Amniotic epithelial cell (primary cell): ENCODE measurements at regions not wholly inside any gene's neighbourhood (a gene's known extent, or its start where the extent isn't known, plus 50 kb on each side); places are given as distances from the start of the nearest gene placed in this dataset.
"Not testable (repeated sequence)": the region's sequence is repeated elsewhere in the genome, so short reads cannot be mapped to it uniquely, and the experiment has no call there.

Experiments
- DNase-seq: peaks from one replicate; pipeline ENCODE4 v3.0.0-alpha.2; 2010; ENCODE audit warnings: low read depth

DNA sequence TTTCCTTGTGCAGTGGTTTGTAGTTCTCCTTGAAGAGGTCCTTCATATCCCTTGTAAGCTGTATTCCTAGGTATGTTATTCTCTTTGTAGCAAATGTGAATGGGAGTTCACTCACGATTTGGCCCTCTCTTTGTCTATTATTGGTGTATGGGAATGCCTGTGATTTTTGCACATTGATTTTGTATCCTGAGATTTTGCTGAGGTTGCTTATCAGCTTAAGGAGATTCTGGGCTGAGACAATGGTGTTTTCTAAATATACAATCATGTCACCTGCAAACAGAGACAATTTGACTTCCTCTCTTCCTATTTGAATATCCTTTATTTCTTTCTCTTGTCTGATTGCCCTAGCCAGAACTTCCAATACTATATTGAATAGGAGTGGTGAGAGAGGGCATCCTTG is 90.1 kb upstream of the ZBED5 start:
- DNase-seq, result not testable (repeated sequence)

DNA sequence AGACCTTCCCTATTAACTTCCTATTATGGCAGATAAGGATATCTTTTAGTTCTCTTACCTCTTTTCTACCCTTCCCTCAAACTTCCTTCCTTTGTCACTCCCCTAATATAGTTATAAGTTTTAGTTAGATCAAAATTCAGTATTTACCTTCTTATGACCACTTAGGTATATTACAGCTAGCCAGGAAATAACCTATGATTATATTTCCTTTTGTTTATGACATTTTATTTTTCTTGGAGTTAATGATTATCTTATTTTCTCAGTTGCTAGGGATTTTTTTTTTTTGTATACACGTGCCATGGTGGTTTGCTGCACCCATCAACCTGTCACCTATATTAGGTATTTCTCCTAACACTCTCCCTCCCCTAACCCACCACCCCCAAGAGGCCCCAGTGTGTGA is 88.2 kb upstream of the ZBED5 start:
- DNase-seq, result no peak

DNA sequence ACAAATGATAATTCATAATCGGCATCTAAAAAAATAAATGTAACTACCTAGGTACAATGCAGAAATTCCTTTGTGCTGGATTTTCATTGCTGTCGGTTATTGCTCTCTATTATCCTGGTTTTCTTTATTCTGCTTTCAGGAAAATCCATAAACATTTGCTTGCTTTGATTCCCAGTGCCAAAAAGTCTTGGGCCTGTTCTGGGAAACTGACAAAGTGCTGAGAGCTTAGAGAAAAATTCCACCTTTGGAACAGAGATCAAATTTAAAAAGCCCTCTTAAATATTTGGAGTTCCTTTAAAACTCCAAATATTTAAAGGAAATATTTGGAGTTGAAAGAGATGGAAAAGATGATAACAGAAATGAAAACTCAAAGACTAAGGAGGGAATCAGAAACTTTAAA is 87.3 kb upstream of the ZBED5 start:
- DNase-seq, result no peak

DNA sequence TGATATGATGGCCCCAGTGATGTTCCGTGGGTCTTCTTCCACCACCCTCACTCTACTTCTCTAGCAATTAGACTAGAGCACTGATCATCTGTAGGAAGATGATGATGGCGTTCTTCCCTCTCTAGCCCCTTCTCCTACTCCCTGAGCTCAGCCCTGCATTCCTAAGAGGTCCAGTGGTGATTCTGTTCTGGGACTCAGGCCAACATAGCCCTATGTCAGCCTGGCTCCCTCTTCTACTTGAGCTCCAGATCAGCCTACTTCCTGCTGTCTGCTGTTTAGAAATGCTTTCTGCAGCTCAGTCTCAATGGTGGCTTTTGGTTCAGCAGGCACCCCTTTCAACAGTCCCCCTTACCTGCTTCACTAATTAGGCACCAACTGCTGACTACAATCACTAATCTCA is 86.1 kb upstream of the ZBED5 start:
- peak; percentile 64 for DNase-seq

DNA sequence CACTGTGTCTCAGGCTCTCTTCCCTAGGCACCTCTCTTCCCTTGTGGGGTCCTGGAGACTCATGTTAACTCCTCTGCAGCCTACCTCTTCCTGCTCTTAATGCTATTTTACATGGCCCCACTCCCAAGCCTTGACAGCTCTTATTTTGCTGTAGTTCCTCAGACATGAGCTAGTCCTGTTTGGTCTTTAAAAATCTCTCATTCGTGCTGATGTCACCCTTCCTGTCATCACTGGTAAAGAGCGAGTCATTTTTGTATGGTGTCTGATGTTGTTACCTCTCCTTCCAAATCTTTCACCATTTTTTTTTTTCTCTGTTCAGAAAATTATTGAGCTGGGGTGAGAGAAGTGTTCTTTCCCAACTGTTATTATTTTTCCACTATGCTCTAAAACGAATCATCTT is 84.8 kb upstream of the ZBED5 start:
- no peak for DNase-seq

DNA sequence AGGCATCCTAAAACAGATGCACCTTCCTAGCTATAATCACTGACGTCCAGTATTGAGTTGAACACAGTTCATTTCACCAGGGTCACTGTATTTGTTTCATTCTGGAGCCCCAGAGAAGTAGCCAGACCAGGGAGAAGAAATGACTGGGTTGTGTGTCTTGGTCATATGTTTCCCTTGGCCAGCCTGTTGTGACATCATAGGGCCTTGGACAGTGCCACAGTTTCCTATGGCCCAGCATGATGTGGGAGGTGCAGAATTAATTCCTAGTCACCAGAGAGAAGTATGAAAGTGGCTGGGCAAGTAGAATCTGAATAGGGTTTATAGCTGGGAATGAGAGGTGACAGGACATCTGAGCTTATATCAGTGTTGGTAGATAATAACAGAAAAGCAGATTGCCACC is 84.0 kb upstream of the ZBED5 start:
- no peak for DNase-seq

DNA sequence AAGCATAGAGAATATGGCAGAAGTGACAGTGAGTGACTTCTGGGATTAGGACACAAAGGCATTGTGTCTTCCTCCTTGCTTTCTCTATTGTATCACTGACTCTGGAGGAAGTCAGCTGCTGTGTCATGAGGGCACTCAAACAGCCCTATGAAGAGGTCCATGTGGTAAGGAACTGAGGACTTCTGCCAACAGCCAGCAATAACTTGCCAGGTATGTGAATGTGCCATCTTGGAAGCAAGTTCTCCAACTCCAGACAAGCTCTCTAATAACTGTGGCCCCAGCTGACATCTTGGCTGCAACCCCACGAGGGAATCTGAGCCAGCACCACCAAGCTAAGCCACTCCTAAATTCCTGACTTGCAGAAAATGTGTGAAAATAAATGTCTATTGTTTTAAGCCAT is 83.6 kb upstream of the ZBED5 start:
- DNase-seq, result no peak

DNA sequence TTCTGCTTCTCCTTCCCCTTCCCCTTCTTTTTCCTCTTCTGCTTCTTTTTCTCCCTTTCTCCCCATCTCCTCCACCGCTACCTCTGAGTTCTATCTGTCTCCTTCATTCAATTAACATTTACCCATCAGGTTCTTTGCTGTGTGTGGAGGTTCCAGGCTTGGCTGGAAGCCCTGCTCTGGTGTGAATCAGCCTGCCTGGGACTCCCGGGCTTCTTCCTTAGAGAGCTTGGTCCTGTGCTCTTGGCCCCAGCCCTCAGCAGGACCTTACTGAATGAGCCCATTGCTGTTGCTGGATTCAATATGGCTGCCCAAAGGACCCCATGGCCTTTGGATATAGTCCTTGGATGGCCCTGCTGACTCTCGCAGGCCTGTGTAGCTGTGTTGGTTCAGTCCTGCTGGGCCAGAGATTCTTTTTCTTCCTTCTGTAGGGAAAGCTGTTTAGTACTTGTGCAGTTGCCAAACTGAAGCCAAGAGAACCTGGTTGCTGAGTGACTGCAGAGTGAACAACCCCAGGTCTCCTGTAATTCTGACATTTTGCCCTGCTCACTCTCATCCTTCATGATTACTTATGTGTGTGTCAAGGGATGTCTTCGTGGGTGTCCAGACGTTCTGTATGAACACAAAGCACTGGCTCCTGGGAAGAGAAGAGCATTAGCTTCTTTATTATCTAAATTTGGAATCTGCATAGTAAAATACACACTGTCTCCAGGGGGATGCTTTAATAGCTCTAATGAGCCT is 81.0 kb upstream of the ZBED5 start:
- no peak for DNase-seq

DNA sequence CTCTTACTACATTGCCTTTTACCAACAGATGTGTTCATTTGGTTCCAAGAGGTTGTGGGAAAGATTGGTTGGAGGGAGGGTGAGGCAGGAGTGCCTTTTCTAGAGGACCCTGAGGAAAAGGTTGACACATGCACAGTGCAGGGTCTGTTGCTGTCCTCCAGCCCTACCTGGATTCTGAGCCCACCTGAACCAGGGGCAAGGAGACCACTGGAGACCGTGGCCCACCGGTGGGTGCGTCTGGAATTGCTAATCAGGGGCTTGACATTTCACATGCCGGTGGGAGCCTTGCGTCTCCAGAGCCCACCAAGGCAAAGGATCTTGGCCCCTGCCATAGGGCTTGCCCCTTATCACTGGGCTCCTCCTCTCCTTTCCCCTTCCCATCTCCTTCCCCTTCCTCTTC is 80.4 kb upstream of the ZBED5 start:
- no peak for DNase-seq

DNA sequence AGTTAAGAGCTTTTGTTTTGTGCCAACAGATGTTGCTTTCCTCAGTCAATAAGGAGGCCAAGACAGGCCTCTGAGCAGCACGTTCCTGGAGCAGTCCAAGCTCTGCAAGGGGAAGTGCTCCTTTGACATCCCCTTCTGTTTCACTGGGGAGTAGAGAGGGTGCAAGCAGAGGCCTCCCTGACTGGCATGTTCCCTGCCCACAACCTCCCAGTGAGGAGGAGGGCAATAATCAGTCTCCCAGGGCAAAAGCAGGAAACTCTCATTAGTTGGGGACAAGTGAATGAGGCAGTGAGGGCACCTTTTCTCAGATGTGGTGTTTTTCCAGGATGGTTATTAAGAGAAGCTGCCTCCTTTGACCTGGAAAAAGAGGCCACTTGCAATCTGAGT is 79.5 kb upstream of the ZBED5 start:
- DNase-seq, result no peak

DNA sequence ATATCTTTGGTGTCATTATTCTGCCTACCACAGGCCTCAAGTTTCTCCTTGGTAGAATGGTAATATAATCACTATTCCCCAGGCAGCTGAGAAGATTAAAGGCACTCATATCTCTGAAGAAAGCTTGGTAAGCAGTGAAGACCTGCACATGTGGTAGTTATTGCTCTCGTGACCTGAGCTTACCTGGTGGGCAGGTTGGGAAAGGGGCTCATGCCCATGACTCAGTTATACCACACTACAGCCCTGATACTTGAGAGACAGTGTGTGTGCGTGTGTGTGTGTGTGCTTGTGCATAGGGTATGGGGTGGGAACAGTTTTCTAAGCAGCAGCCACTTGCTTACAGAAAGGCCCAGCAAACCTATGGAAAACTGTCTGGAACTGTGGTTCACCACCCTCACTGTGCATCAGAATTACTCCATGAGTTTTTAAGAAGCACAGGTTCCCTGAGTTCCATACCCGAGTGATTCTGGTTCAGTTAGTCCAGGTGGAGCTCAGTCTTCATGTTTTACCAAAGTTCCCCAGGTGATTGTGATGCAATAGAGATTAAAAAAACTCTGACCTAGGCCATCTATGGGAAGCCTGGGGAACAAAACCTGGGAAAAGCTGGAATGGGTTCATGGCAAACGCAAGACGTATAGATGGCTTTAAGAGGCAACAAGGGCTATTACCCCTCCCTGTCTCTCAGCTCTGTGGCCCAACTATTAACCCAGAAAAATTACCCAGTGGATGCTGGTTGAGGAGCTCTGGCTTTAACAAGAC is 79.0 kb upstream of the ZBED5 start:
- DNase-seq, result no peak

DNA sequence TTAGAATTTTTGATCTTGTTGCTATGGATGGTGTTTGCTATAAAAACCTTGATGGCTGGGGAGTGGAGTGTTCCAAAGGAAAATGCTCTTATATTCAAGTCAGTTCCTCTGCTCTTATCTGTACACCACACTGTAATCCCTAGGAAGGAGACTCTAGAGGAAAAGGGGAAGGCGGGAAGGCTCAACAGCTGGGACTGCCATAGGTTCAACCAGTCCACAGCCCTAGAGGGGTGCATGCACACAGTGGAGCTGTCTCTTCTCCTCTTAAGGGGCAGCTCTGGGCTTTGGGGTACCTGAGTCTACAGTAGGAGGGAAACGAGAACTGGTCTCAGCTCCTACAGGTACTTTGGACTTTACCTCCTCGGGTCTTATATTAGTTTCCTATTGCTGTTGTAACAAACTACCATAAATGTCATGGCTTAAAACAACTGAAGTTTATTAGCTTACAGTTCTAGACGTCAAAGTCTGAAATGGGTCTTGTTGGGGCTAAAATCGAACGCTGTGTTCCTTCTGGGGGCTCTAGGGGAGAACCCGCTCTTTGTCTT is 77.2 kb upstream of the ZBED5 start:
- no peak for DNase-seq

DNA sequence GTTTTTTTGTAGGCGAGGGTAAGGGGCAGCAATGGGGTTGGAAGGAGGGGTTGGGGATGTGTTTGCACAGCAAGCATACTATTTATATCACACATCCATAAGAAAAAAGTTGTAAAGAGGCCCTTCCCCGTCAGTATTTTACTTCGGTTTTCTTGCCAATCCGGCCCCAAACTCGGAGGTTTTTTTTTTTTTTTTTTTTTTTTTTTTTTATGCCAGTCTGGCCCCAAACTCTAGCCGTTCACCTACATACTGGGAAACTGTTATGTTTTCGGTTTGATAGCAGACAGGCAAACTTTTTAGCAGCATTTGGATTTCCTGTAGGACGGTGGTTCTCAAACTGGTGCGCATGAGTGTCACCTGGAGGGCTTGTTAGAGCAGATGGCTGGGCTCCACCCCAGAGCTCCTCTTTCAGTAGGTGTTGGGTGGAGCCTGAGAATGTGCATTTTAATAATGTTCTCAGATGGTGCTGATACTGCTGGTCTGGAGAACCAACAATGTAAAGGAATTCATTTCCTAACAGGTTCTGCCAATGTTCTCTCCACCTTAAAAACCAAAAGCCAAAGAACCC is 76.5 kb upstream of the ZBED5 start:
- no peak for DNase-seq

DNA sequence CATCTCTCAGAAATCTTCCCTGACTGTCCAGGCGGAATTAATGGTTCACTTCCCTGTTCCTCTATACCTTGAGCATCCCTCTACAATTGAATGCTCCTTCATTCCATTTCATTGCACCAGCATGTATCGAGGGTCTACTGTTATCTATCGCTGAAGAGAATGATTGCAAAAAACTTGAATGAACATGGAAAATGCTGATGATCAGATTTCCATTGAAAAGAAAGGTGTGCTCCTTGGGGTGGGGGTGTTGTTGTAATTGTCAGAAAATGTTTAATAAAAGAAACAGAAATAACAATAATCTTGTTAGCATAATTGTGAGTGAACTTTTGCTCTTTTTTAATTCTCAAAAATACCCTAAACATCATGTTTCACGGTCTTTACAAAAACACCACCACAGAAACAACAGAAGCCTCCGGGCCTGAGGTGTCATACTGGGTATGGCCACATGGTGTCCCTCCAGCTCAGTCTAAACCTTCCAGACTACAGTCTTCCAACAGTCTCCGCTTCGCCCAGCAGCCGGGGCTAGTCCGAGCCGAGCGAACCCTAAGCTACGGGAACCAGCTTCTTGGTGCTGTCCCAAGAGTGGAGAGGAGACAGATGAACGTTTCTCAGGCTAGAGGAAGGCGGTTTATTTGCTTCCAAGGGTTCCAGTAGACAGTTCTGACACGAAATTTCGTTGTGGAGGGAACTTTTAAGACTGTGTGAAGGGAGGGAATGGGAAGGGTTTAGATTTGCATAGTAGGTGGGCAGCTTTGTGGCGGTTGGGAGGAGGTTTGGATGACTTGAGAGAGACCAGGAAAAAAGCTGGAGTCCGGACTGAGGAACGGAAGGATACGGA is 75.8 kb upstream of the ZBED5 start:
- peak; percentile 90 for DNase-seq

DNA sequence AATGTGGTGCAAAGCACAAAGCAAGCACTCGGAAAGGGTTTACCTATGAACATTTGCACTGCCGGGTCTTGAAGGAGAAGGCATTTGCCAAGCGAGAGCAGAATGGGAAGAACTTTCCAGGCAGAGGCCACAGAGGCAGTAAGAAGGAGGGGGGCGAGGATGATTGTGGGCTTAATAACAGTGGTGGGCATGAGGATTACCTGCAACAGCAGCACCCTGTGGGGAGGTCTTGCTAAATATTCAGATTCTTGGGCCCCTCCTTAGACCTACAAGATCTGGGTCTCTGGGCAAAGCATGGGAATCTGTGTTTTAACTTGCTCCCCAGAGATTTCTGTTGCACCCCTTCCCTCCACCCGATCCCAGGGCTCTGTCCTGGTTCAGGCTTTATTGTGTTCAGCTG is 75.1 kb upstream of the ZBED5 start:
- DNase-seq, result no peak

DNA sequence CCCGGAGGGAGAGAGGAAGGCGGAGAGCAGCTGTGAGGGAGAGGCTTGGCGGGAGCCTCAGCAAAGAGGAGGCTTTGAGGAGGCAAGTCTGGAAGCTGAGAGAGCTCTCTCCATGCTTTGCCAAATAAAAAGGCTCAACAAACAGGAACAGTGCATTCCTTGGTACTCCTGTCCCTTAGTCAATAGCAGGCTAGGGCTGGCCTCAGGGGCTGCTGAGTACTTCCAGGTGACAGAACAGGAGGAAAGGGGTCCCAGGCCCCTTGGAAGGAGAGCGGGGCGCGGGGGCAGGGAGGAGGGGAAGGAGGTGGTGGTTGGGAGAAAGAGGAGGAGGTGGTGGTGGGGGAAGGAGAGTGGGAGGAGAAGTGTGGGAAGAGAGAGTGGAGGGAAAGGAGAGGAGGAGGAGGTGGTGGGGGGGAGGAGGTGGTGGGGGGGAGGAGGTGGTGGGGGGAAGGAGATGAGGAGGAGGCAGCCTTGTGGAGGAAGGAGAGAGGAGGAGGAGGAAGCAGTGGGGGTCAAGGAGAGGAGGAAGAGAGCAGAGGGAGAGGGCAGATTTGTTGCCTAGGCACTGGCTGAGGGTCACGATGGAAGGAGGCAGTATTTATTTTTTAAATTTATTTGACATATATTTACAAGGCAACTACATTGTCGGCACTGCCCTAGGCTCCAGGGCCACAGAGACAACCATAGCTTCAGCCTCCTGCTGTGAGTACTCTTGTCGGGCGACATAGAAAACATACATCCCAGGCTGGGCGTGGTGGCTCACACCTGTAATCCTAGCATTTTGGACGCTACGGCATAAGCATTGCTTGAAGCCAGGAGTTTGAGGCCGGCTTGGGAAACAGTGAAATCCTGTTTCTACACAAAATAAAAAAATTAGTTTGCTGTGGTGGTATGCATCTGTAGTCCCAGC is 74.2 kb upstream of the ZBED5 start:
- DNase-seq, result peak; percentile 57

DNA sequence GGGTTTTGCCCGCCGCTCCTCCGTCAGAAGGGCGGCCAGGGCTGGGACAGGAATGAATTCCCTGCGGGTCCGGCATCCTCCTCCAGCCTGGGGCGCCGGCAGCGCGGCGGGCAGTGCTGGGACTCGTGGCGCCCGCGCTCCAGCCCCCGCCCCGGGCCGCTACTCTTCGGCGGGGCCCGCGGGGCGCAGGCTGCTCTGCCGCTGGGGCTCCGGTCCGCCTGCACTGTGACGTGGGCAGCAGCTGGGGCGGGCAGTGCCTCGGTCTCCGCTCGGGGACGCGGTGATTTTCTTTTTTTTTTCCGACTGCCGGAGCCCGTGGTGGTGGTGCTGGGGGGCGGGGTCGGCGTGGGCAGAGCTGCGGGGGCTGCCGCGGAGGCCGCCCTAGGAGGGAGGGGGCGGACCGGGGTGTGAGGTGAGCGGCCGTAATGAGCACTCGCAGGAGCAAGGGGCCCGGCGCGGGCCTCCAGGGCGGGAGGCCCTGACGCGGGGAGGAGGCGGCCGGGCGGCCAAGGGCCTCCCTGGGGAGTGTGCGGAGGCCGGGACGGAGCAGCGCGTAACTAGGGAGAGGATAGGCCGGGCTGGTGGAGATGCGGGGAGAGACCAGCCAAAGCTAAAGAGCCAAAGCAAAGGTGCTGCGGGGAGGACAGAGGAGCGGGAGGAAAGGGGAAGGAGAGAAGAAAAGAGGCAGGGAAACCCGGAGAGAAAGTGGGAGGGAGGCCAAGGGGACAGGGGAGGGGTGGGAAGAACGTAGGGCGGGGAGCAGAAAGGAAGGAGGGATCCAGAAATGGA is 73.3 kb upstream of the ZBED5 start:
- peak; percentile 76 for DNase-seq

DNA sequence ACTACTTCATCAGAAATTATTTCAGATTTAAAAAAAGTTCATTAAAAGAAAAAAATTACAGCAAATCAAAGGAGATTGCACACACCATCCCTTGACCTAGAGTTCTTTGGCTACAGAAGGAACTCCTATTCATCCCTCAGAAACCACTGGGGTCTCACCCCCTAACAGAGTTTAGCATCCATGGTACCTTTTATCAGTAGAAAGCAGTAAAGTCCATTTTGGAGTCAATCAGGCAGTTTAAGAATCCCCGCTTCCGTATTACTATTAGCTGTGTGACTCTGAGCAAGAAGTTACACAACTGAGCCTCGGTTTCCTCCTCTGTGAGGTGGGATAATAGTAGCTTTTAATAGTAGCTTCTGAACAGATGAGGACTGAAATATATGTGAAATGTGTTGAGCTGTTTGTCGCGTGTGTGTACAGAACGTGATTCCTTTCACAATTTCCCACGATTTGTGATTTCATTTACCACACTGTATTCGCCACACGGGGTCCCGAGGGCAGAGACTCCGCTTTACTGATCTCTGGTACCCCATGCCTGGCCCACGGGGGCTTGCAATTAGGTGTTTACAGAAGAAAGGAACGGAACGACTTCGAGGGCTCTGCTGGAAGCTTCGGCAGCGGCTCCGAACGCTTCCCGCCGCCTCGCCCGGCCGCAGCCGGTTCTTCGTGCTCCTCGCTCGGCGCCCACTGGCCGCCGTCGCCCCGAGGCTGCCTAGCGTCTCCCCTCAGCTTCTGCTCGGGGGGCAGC is 72.5 kb upstream of the ZBED5 start:
- DNase-seq, result peak; percentile 34

DNA sequence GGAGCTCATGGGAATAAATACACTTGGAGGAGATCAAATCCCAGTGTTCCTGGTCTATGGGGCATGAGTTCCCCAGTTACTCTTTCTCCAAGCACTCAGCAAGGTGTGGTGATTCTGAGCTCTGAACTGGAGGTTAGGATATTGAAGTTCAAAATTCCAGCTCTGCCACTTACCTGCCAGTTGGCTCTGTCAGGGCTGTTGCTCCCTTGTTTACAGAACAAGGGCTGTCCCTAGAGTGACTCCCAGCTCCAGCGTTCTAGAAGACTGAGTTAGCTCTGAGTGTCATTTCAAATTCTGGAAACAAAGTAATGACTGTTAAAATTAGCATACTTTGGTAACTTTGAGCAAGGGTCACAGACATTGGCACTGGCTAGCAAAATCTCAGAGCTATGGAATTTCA is 69.7 kb upstream of the ZBED5 start:
- DNase-seq, result no peak

DNA sequence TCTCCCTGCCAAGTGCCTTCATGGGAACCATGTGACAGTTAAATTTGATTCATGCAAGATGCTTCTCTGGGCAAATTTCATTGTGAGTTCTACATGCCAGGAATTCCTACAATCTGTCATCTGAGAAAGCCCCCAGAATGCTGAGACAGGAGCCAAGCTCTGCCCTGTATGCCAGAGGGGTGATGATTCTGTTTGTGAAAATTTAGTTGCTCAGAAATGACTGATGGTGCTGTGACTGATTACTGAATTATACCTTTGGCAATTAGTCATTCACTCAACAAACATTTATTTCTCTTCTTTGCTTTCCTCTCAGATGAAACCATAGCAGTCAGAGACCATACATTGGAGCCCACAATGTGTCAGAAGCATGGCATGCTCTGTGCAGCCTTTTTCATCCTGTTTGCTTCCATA is 69.0 kb upstream of the ZBED5 start:
- DNase-seq, result no peak
